ENCODE measurements at regions not wholly inside any gene's neighbourhood (a gene's known extent, or its start where the extent isn't known, plus 50 kb on each side); places are given as distances from the start of the nearest gene placed in this dataset.

DNA sequence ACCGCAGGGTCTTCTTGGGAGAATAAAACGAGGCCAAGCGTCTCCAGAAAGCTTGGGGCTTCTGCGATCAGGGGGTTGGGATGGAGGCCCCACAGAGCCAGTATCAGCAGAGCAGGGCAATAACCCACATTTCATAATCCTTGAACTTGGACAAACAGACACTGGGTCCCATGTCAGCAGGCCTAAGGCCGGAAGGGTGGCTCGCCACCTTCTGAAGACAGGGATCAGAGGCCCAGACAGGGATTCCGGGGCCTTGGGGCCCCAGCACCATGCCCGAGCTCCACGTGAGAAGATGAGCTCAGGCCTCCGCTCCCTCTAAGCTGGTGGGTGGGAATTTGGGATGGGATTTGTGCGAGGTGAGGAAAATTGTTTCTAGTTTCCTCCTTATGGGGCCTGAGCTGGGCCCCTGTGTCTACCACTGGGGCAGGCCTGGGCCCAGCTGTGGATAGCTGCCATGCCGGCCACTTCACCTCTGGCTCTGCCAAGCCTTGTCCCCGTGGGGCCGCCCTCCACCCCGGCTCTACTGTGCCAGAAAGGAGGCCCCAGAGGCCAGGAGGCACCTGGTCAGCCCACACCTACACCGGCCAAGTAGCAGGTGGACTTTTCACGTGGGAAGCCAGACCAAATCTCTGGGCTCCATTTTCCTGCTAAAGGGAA is 67.2 kb upstream of the DLK1 start:
- DNase-seq: no peak

GRCh38 chr14:100660498-100660881 is 66.2 kb upstream of the DLK1 start:
- no peak for DNase-seq

- DNase-seq: no peak
Observed at GRCh38 chr14:100660882-100661635, 65.6 kb upstream of the DLK1 start.

GRCh38 chr14:100662879-100663760 is 63.6 kb upstream of the DLK1 start:
- DNase-seq: peak; percentile 87

DNA sequence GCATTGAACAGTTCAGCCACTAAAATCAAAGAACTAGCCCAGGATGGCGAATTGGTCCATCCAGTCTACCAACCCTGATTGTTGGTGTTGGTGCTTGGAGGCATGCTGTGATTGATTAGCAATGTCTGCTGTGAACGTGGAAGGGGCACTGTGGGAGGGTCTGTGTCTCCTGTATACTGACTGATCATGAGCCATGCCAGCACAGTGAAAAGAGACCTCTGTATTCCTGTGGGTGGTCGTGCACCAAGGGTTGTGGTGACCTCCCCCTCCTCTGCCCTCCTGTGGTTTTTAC is 63.0 kb upstream of the DLK1 start:
- no peak for DNase-seq

DNA sequence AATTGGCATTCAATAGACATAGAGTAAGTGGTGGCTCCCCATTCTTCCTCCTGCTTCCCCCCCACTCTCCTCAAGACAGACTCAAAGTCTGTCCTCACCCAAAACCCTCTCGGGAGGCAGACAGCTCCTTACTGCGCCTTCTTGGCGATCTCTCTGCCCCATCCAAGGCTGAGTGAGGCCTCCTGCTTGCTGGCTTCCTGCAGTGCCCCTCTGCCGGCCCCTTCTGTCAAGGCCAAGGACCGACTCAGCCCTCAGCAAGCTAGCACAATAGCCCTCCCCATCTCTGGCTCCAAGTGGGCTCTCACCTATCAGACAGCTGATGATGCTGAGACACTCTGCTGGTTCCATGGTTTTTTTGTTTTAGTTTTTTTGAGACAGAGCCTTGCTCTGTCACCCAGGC is 62.5 kb upstream of the DLK1 start:
- DNase-seq: no peak

GRCh38 chr14:100664841-100665510 is 61.7 kb upstream of the DLK1 start:
- DNase-seq: no peak

DNA sequence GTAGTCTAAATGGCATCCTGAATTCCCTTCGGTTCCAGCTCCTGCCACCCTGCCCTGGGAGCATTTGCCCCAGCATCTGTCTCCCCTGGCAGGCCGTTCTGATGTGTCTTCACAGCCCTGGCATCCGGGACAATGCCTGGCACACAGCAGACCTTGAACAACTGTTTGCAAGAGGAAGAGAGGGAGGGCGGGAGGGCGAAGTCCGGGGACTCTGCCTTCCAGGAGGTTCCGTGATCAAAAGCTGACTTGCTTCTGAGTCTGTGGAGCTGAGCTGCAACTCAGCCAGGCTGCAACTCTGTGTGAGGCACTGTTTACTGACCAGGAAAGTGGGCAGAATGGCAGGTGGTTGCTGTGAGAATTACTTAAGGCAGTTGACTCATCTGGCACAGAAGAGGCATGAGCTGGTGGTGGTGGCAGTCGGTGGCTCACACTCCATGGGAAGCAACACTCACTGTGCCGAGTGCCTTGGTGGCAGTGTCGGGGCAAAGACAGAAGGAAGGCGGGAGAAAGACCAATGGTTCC is 61.1 kb upstream of the DLK1 start:
- DNase-seq: no peak

DNA sequence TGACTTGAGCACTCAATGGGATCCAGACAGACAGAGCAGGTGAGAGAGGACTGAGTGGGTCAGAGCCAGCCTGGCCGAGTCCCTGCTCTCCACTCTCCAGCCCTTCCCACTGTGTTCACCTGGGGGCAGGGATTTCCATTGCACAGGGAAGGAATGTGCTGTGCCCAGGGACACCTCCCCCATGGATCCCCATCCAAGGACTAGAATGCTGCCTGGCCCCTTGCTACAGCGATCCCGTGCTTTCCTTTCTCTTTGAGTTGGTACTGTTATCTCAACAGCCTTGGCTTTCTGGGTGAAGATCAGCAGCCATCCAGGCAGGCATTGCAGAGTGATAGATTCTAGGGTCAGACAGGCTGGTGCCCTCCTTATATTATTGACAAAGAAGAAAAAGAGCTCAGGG is 60.3 kb upstream of the DLK1 start:
- DNase-seq: no peak

- DNase-seq: no peak
Observed at GRCh38 chr14:100666851-100667250, 59.8 kb upstream of the DLK1 start.

DNA sequence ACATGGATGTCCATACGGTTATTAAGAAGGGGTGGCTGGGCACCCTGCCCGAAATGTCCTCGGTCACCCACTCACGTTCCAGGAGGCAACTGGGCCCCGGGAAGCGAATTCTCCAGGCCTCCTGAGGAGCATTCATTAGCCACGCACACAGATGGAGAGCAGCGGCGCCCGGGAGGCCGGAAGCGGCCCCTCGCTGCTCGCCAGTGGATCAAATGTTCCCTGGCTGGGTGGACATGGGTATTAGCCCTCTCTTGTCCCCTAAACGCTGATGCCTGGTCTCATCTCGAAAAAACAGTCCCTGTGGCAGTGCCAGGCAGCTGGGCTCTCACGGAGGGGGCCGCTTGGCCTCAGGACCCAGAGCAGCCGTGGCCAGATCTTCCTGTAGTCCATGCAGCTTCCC is 59.0 kb upstream of the DLK1 start:
- no peak for DNase-seq

DNA sequence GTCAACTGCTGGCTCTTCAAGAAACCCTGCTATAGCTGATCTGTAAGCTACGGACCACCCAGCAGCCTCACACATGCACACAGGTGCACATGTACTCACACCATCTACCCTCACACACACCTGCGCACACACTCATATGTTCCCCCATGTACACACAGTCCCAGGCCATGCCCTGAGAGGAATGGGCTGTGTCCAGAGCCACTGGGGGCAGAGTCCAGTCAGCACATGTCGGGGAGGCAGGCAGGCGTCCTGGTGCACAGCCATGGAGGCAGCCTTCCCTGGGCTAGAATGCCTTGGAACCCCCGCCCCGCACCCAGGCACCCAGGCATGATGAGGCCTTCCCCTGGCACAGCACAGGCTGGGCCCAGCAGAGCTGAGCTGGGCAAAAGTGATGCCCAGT is 58.3 kb upstream of the DLK1 start:
- DNase-seq: no peak

DNA sequence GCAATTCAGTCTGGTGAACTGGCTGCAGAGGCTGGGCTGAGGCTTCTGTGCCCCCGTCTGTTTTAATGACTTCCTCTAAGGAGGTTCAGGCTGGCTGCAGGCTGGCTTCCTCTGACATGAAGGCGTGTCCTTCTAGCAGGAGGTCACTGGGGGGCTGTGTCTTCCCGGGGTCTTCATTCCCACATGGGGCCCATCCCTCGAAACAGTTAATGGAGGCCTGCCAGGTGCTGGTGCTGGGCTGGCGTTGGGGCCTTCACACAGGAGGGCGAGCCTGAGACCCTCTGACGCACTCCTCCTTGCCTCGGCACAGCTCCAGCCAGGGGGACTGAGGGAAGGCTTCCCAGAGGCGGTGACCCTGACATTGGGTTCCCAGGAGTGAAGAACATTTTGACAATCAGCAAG is 57.7 kb upstream of the DLK1 start:
- DNase-seq: no peak

GRCh38 chr14:100669468-100669867 is 57.2 kb upstream of the DLK1 start:
- no peak for DNase-seq

GRCh38 chr14:100670017-100670752 is 56.5 kb upstream of the DLK1 start:
- no peak for DNase-seq

- DNase-seq: no peak
Observed at GRCh38 chr14:100670753-100671049, 56.0 kb upstream of the DLK1 start.

GRCh38 chr14:100671386-100671901 is 55.2 kb upstream of the DLK1 start:
- DNase-seq: no peak

GRCh38 chr14:100671906-100672305 is 54.8 kb upstream of the DLK1 start:
- DNase-seq: no peak

DNA sequence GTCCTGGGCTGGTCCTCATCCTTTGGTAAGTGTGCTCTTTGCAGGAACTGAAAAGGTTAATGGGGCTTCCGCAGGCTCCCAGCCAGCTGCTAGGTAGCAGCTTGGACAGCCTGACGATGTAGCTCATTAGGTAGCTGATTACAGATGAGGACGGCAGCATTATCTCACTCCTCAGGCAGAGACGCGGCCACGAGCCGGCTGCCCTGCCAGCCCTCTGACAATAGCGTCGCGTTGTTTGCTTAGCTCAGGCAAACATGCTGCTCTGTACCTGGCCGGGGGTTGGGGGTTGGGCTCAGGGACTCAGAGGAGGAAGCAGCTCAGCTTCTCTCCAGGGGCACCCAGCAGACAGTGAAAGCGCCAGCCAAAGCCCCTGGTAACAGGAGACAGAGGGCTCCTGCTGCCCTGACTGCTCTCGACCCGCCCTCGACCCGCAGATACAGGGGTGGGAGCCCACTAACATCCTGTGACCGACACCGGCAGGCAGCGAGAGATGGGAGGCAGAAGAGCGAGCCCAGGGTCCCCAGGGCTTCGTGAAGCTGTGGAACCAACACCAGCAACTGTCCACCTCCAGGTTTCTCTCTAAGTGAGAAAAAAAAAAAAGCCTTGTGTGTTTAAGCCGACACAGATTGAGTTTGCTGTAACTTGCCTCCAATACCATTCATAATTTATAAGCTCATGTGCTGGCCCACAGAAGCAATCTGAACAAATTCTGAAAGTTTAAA is 53.4 kb upstream of the DLK1 start:
- DNase-seq: no peak

- no peak for DNase-seq
Observed at GRCh38 chr14:100673807-100674154, 52.9 kb upstream of the DLK1 start.

DNA sequence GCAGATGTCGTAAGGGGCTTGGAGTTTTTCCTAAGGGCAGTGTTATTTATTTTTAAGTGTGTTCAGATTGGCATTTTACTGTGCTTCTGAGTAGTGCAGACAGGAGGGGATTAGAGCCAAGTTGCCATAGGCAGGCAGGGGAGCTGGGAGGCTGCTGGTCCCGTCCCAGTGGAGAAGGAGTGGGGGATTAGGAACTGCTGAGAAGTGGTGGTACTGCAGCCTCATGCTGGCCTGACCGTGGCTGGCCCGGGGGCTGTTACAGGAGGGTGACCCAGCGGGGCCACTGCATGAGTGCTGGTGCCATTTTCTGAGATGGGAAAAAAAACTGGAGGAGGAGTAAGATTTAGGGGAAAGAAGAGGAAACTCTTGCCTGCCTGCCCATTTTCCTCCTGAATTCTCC is 52.3 kb upstream of the DLK1 start:
- DNase-seq: no peak
